Heart right ventricle (tissue), 16 donors: ENCODE measurements at regions not wholly inside any gene's neighbourhood (a gene's known extent, or its start where the extent isn't known, plus 50 kb on each side); places are given as distances from the start of the nearest gene placed in this dataset.

Source experiments
- ATAC-seq, 8 donors: fragments of 200-7000 bp; cut with Tn5 transposase; one replicate each; pipeline ENCODE4 v1.9.1; 2020; ENCODE audit warnings: mild to moderate bottlenecking in 8 of 8, moderate library complexity in 8 of 8, moderate number of reproducible peaks in 1 of 8
- DNase-seq, 2 donors: peaks; one replicate each; pipeline ENCODE4 v3.0.0-alpha.2; 2020
- H3K27ac ChIP-seq, 10 donors: fragments of 200-600 bp; sonication (generic) in 2 of 10; one replicate each; pipeline versions ENCODE4 v1.5.0 to v1.8.0; 2020 to 2022; ENCODE audit warnings: mild to moderate bottlenecking in 3 of 10
- H3K27me3 ChIP-seq, 7 donors: fragments of 200-600 bp; one replicate each; pipeline ENCODE4 v1.8.0; 2021 to 2022; ENCODE audit warnings: mild to moderate bottlenecking in 2 of 7
- H3K36me3 ChIP-seq, 9 donors: fragments of 200-600 bp; sonication (generic) in 1 of 9; one replicate each; pipeline versions ENCODE4 v1.5.0 to v1.8.0; 2020 to 2022; ENCODE audit warnings: mild to moderate bottlenecking in 2 of 9
- H3K4me1 ChIP-seq, 9 donors: fragments of 200-600 bp; sonication (generic) in 1 of 9; one replicate each; pipeline versions ENCODE4 v1.5.0 to v1.8.0; 2020 to 2022; ENCODE audit warnings: mild to moderate bottlenecking in 4 of 9
- H3K4me3 ChIP-seq, 10 donors: fragments of 200-600 bp; sonication (generic) in 2 of 10; one replicate each; pipeline versions ENCODE4 v1.5.0 to v1.8.0; 2020 to 2022; ENCODE audit warnings: mild to moderate bottlenecking in 7 of 10, moderate library complexity in 2 of 10
- H3K9me3 ChIP-seq, 11 donors: fragments of 200-600 bp in 10 of 11; sonication (generic) in 2 of 11; one replicate each; pipeline versions ENCODE4 v1.5.0 to v1.8.0; 2013 to 2022; ENCODE audit warnings: mild to moderate bottlenecking in 2 of 11, control low read depth in 1 of 11, moderate library complexity in 1 of 11
- CTCF ChIP-seq, 9 donors: fragments of 200-600 bp; sonication (generic) in 2 of 9; IDR thresholded peaks; one replicate each; pipeline versions ENCODE4 v1.5.0 to v1.8.0; 2021 to 2022; ENCODE audit warnings: antibody characterized with exemption in 9 of 9, mild to moderate bottlenecking in 5 of 9, moderate library complexity in 1 of 9
- WGBS, 2 donors: extraction: QIAGEN DNeasy Blood & Tissue Kit; methylation state at CpG; one replicate each; pipeline ENCODE4 v1.1.7; 2013; ENCODE audit warnings: inconsistent platforms in 1 of 2; 5-methylcytosine and 5-hydroxymethylcytosine counted together
- intact Hi-C, 10 donors: fragments of 100-400 bp; cut with DNase I; formaldehyde crosslinking; loops; one replicate each; pipeline versions ENCODE4 v1.11.1 to v1.14.2; 2022
- donor health status: Arrhythmogenic right ventricular cardiomyopathy.
- donor health status: ischemic (EF 13 %, LVEDD 7.1; RV severe dilation, severe dysfunction).
- donor health status: healthy with polysubstance abuse.
- donor health status: DM: no; HTN: yes; CAD: no.
- donor health status: DM: no; HTN: no; CAD: no.
- donor health status: ischemic (EF 25% LVEDD 6.9; RV normal size, moderate dysfunction).
- donor health status: ischemic (EF 25% LVEDD 5.7; RV mildly dilated, moderate dysfunction).
- donor health status: healthy.
- donor health status: DM: yes; HTN: yes; CAD: no.
- donor health status: Ischemic cardiomyopathy.
- donor health status: ischemic (EF 35%, LVEDD 5.7; RV mildly dilated, moderate dysfunction).
- donor health status: nonischemic (EF 11% LVEDD 7.7; RV severe dilation, severe dysfunction).
- donor health status: DM: yes; HTN: yes; CAD: no.
- donor health status: PGD.
- donor health status: ischemic (EF 29% LVEDD 5.4; RV normal size, mild dysfunction).
- donor health status: nonischemic (EF 23%, LVEDD 6.1; RV moderate dilation, normal function).

GRCh38 chr5:163755505-163755904 is 250.1 kb downstream of the MAT2B start:
- 80 to 100% methylated on average over 1 of the region's 1 CpG for WGBS, 2 donors
- intact Hi-C loops: no loop called here
- ATAC-seq: no peak

GRCh38 chr5:163756170-163756569 is 250.8 kb downstream of the MAT2B start:
- H3K4me1 ChIP-seq: no peaks in the 10 kb centered on the region

More at GRCh38 chr5:163755505-163755904, 250.1 kb downstream of the MAT2B start:
- Histone ChIP-seq H3K36me3 (no peaks in the 10 kb centered on the region), H3K9me3 (peaks cover 0 to 4% (median 0%) of the 10 kb centered on the region in 11 donors), H3K4me3 (no peak overlapping the region), H3K27ac (no peak overlapping the region), H3K4me1 (no peaks in the 10 kb centered on the region), H3K27me3 (no peaks in the 10 kb centered on the region)
- no peak for TF ChIP-seq CTCF (IDR thresholded peaks at IDR 0.05)
- no peak for DNase-seq

GRCh38 chr5:163757344-163757743 is 251.9 kb downstream of the MAT2B start:
- Histone ChIP-seq H3K4me1 (no peaks in the 10 kb centered on the region), H3K27ac (no peak overlapping the region), H3K4me3 (no peak overlapping the region), H3K27me3 (no peaks in the 10 kb centered on the region), H3K36me3 (no peaks in the 10 kb centered on the region), H3K9me3 (no peaks in the 10 kb centered on the region)
- 69 to 82% methylated on average over 5 of the region's 5 CpGs for WGBS, 2 donors
- ATAC-seq (no peak), DNase-seq (no peak)
- intact Hi-C loops: no loop called here
- TF ChIP-seq CTCF (IDR thresholded peaks at IDR 0.05): no peak

More at GRCh38 chr5:163756170-163756569, 250.8 kb downstream of the MAT2B start:
- Histone ChIP-seq H3K36me3 (no peaks in the 10 kb centered on the region), H3K27me3 (no peaks in the 10 kb centered on the region), H3K4me3 (no peak overlapping the region), H3K9me3 (no peaks in the 10 kb centered on the region), H3K27ac (no peak overlapping the region)
- WGBS, 2 donors: 61 to 85% methylated on average over 2 of the region's 2 CpGs
- ATAC-seq: no peak
- intact Hi-C loops: no loop called here
- no peak for TF ChIP-seq CTCF (IDR thresholded peaks at IDR 0.05)
- no peak for DNase-seq

GRCh38 chr5:163758283-163758711 is 252.9 kb downstream of the MAT2B start:
- Histone ChIP-seq H3K27me3 (no peaks in the 10 kb centered on the region), H3K36me3 (no peaks in the 10 kb centered on the region), H3K4me3 (no peak overlapping the region), H3K9me3 (no peaks in the 10 kb centered on the region), H3K4me1 (no peaks in the 10 kb centered on the region), H3K27ac (no peak overlapping the region)
- DNase-seq (no peak), ATAC-seq (no peak)
- 30 to 36% methylated on average over 2 of the region's 2 CpGs for WGBS, 2 donors
- TF ChIP-seq CTCF (IDR thresholded peaks at IDR 0.05): no peak
- intact Hi-C loops: no loop called here
